ENCODE measurements at regions not wholly inside any gene's neighbourhood (a gene's known extent, or its start where the extent isn't known, plus 50 kb on each side); places are given as distances from the start of the nearest gene placed in this dataset.
"Not testable (repeated sequence)": the region's sequence is repeated elsewhere in the genome, so short reads cannot be mapped to it uniquely, and the experiment has no call there.

- no peak for DNase-seq
These were observed 82.3 kb upstream of the XPO1 start for GRCh38 chr2:61620244-61621159.

- no peak for DNase-seq
These were observed 81.4 kb upstream of the XPO1 start for GRCh38 chr2:61619561-61619960.

GRCh38 chr2:61617610-61618009, 79.5 kb upstream of the XPO1 start:
- no peak for DNase-seq

- no peak for DNase-seq
These were observed 67.1 kb upstream of the XPO1 start for GRCh38 chr2:61605245-61605644.

- no peak for DNase-seq
These were observed 66.3 kb upstream of the XPO1 start for GRCh38 chr2:61604433-61604832.

- not testable (repeated sequence) for DNase-seq
These were observed 60.5 kb upstream of the XPO1 start for GRCh38 chr2:61598515-61599156.

GRCh38 chr2:61597300-61598289, 59.4 kb upstream of the XPO1 start:
- no peak for DNase-seq

- DNase-seq = not testable (repeated sequence)
These were observed 56.0 kb upstream of the XPO1 start for GRCh38 chr2:61594201-61594600.

- DNase-seq = not testable (repeated sequence)
These were observed 55.5 kb upstream of the XPO1 start for GRCh38 chr2:61593648-61594047.

GRCh38 chr2:61590214-61590613, 52.1 kb upstream of the XPO1 start:
- DNase-seq = no peak

- no peak for DNase-seq
These were observed 50.4 kb upstream of the XPO1 start for GRCh38 chr2:61588566-61588965.
